ENCODE measurements at regions not wholly inside any gene's neighbourhood (a gene's known extent, or its start where the extent isn't known, plus 50 kb on each side); places are given as distances from the start of the nearest gene placed in this dataset.

DNA sequence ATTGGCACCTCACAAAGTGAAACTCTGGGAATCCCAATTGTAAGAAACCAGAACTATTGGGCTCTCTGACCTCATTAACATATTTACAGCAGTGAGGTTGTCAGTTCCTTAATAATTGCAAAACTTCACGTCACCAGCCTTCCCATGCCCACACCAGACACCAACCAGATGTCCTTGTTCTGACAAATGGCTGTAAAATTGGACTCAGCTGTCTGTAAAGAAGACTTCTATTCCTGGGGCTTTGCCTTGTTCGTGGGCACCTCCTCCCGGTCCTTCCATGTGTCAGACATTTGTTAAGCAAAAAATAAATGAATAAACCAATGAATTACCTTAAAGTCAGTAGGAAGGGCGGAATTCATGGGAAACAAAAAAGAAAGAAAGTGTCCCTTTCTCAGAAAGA, 284.3 kb upstream of the CDH11 start:
- no peak for FAIRE-seq
- TF ChIP-seq POLR2AphosphoS5 (IDR thresholded peaks at IDR 0.05; ENCODE audit: low read depth, low read length): no peak
- TF ChIP-seq SPI1 (IDR thresholded peaks at IDR 0.05; ENCODE audit: low read depth, low read length): no peak
- TF ChIP-seq PAX5 (IDR thresholded peaks at IDR 0.05; ENCODE audit: insufficient read depth, low read length, severe bottlenecking): no peak
- no peak for TF ChIP-seq POLR2A (IDR thresholded peaks at IDR 0.05; ENCODE audit: low read depth, low read length)
- TF ChIP-seq TAF1 (IDR thresholded peaks at IDR 0.05; ENCODE audit: low read depth, low read length): no peak
- TF ChIP-seq POU2F2 (IDR thresholded peaks at IDR 0.05; ENCODE audit: low read depth, low read length): no peak
- DNase-seq (ENCODE audit: insufficient read length, low spot score): no peak

- FAIRE-seq (no peak), DNase-seq (ENCODE audit: insufficient read length, low spot score) (no peak)
- TF ChIP-seq SPI1 (IDR thresholded peaks at IDR 0.05; ENCODE audit: low read depth, low read length): no peak
- no peak for TF ChIP-seq PAX5 (IDR thresholded peaks at IDR 0.05; ENCODE audit: insufficient read depth, low read length, severe bottlenecking)
- TF ChIP-seq TAF1 (IDR thresholded peaks at IDR 0.05; ENCODE audit: low read depth, low read length): no peak
- TF ChIP-seq POU2F2 (IDR thresholded peaks at IDR 0.05; ENCODE audit: low read depth, low read length): no peak
- no peak for TF ChIP-seq POLR2AphosphoS5 (IDR thresholded peaks at IDR 0.05; ENCODE audit: low read depth, low read length)
- no peak for TF ChIP-seq POLR2A (IDR thresholded peaks at IDR 0.05; ENCODE audit: low read depth, low read length)
Measured at GRCh38 chr16:65394281-65394680, 272.4 kb upstream of the CDH11 start.

DNA sequence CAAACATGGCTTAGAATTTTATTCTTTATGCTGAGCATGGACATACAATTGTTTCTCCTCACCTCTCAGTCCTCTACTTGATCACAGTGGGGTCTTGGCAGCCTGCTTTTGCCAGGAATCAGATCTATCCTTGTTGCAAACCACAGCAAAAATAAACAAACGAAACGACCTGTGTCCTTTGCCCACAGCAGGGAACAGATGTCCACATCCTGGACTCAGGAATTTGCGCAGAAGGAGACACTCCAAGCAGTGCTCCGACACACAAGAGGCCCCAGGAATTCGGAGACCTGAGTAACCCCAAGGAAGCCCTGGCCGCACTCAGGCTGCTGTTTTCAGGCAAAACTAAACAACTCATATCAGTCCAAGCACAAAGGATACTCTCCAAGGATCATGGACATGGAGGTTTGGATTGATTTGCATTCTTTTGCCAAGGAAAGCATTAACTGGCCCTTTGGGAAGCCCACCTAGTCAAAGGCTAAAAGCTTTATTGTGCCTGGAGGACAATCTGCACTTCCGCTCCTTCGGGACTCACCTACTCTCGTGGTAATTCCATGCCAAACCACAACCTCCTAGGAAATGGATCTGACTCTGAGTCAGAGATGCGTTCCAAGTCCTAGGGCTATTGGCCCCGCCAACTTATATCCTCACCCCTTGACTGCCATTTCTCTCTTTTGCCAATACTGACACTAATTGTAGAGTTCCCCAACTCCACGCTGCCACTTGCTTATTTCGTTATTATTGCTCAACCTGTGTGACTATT, 271.1 kb upstream of the CDH11 start:
- TF ChIP-seq PAX5 (IDR thresholded peaks at IDR 0.05; ENCODE audit: insufficient read depth, low read length, severe bottlenecking): no peak
- TF ChIP-seq TAF1 (IDR thresholded peaks at IDR 0.05; ENCODE audit: low read depth, low read length): no peak
- TF ChIP-seq POU2F2 (IDR thresholded peaks at IDR 0.05; ENCODE audit: low read depth, low read length): no peak
- no peak for DNase-seq (ENCODE audit: insufficient read length, low spot score)
- FAIRE-seq: no peak

GRCh38 chr16:65388592-65388991, 266.7 kb upstream of the CDH11 start:
- TF ChIP-seq PAX5 (IDR thresholded peaks at IDR 0.05; ENCODE audit: insufficient read depth, low read length, severe bottlenecking): no peak
- TF ChIP-seq SPI1 (IDR thresholded peaks at IDR 0.05; ENCODE audit: low read depth, low read length): no peak
- no peak for TF ChIP-seq TAF1 (IDR thresholded peaks at IDR 0.05; ENCODE audit: low read depth, low read length)
- no peak for TF ChIP-seq POLR2A (IDR thresholded peaks at IDR 0.05; ENCODE audit: low read depth, low read length)
- TF ChIP-seq POLR2AphosphoS5 (IDR thresholded peaks at IDR 0.05; ENCODE audit: low read depth, low read length): no peak
- no peak for TF ChIP-seq POU2F2 (IDR thresholded peaks at IDR 0.05; ENCODE audit: low read depth, low read length)
- no peak for DNase-seq (ENCODE audit: insufficient read length, low spot score)
- no peak for FAIRE-seq

- DNase-seq (ENCODE audit: insufficient read length, low spot score) (no peak), FAIRE-seq (no peak)
Measured at GRCh38 chr16:65386672-65387071, 264.8 kb upstream of the CDH11 start.

GRCh38 chr16:65384441-65384840, 262.6 kb upstream of the CDH11 start:
- DNase-seq (ENCODE audit: insufficient read length, low spot score): no peak
- FAIRE-seq: no peak

More at GRCh38 chr16:65386672-65387071, 264.8 kb upstream of the CDH11 start:
- TF ChIP-seq POLR2A (IDR thresholded peaks at IDR 0.05; ENCODE audit: low read depth, low read length): no peak
- TF ChIP-seq POLR2AphosphoS5 (IDR thresholded peaks at IDR 0.05; ENCODE audit: low read depth, low read length): no peak
- TF ChIP-seq SPI1 (IDR thresholded peaks at IDR 0.05; ENCODE audit: low read depth, low read length): no peak
- TF ChIP-seq PAX5 (IDR thresholded peaks at IDR 0.05; ENCODE audit: insufficient read depth, low read length, severe bottlenecking): no peak
- TF ChIP-seq POU2F2 (IDR thresholded peaks at IDR 0.05; ENCODE audit: low read depth, low read length): no peak
- TF ChIP-seq TAF1 (IDR thresholded peaks at IDR 0.05; ENCODE audit: low read depth, low read length): no peak

GRCh38 chr16:65377195-65377594, 255.3 kb upstream of the CDH11 start:
- no peak for DNase-seq (ENCODE audit: insufficient read length, low spot score)
- no peak for FAIRE-seq
- TF ChIP-seq PAX5 (IDR thresholded peaks at IDR 0.05; ENCODE audit: insufficient read depth, low read length, severe bottlenecking) (no peak), POU2F2 (IDR thresholded peaks at IDR 0.05; ENCODE audit: low read depth, low read length) (no peak), POLR2A (IDR thresholded peaks at IDR 0.05; ENCODE audit: low read depth, low read length) (no peak), SPI1 (IDR thresholded peaks at IDR 0.05; ENCODE audit: low read depth, low read length) (no peak), POLR2AphosphoS5 (IDR thresholded peaks at IDR 0.05; ENCODE audit: low read depth, low read length) (no peak), TAF1 (IDR thresholded peaks at IDR 0.05; ENCODE audit: low read depth, low read length) (no peak)

More at GRCh38 chr16:65384441-65384840, 262.6 kb upstream of the CDH11 start:
- no peak for TF ChIP-seq POLR2A (IDR thresholded peaks at IDR 0.05; ENCODE audit: low read depth, low read length)
- TF ChIP-seq POLR2AphosphoS5 (IDR thresholded peaks at IDR 0.05; ENCODE audit: low read depth, low read length): no peak
- no peak for TF ChIP-seq TAF1 (IDR thresholded peaks at IDR 0.05; ENCODE audit: low read depth, low read length)
- TF ChIP-seq SPI1 (IDR thresholded peaks at IDR 0.05; ENCODE audit: low read depth, low read length): no peak
- TF ChIP-seq PAX5 (IDR thresholded peaks at IDR 0.05; ENCODE audit: insufficient read depth, low read length, severe bottlenecking): no peak
- TF ChIP-seq POU2F2 (IDR thresholded peaks at IDR 0.05; ENCODE audit: low read depth, low read length): no peak

- FAIRE-seq: no peak
- DNase-seq (ENCODE audit: insufficient read length, low spot score): no peak
- TF ChIP-seq POLR2A (IDR thresholded peaks at IDR 0.05; ENCODE audit: low read depth, low read length) (no peak), POLR2AphosphoS5 (IDR thresholded peaks at IDR 0.05; ENCODE audit: low read depth, low read length) (no peak), SPI1 (IDR thresholded peaks at IDR 0.05; ENCODE audit: low read depth, low read length) (no peak), TAF1 (IDR thresholded peaks at IDR 0.05; ENCODE audit: low read depth, low read length) (no peak), POU2F2 (IDR thresholded peaks at IDR 0.05; ENCODE audit: low read depth, low read length) (no peak), PAX5 (IDR thresholded peaks at IDR 0.05; ENCODE audit: insufficient read depth, low read length, severe bottlenecking) (no peak)
Measured at GRCh38 chr16:65376601-65377000, 254.7 kb upstream of the CDH11 start.

DNA sequence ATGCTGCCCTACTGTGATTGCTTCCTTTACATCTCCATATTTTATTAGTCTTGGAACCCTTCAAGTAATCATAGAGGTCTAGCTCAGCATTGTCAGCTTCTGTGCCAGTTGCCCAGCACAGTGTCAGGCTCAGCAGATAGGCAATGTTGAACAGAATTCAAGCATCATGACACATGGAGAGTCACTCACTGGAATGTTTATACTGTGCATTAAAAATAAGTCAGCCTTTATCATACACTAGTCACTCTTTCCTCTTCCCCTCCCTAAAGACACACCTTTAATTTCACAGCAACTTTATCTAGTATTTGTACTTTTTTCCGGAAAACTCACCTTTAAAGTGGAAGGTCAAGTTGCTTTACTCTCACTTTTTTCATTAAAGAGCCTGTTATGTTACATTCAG, 253.8 kb upstream of the CDH11 start:
- FAIRE-seq (no peak), DNase-seq (ENCODE audit: insufficient read length, low spot score) (no peak)
- TF ChIP-seq POU2F2 (IDR thresholded peaks at IDR 0.05; ENCODE audit: low read depth, low read length) (no peak), POLR2AphosphoS5 (IDR thresholded peaks at IDR 0.05; ENCODE audit: low read depth, low read length) (no peak), TAF1 (IDR thresholded peaks at IDR 0.05; ENCODE audit: low read depth, low read length) (no peak), PAX5 (IDR thresholded peaks at IDR 0.05; ENCODE audit: insufficient read depth, low read length, severe bottlenecking) (no peak), SPI1 (IDR thresholded peaks at IDR 0.05; ENCODE audit: low read depth, low read length) (no peak), POLR2A (IDR thresholded peaks at IDR 0.05; ENCODE audit: low read depth, low read length) (no peak)
